Gastroesophageal sphincter (tissue), 4 donors: ENCODE measurements at regions not wholly inside any gene's neighbourhood (a gene's known extent, or its start where the extent isn't known, plus 50 kb on each side); places are given as distances from the start of the nearest gene placed in this dataset.

ENCODE experiments used
- ATAC-seq: fragments of 150-250 bp; one replicate; pipeline ENCODE4 v1.9.1; 2016; ENCODE audit warnings: mild to moderate bottlenecking, moderate library complexity
- H3K27ac ChIP-seq, 4 donors: fragments of 200-600 bp; sonication (generic) in 3 of 4; 1 replicate in 3 of 4; 2 replicates in 1 of 4; pipeline ENCODE4 v1.5.1; 2016 to 2019
- H3K27me3 ChIP-seq: fragments of 200-600 bp; sonication (generic); one replicate; pipeline ENCODE4 v1.5.1; 2019
- H3K36me3 ChIP-seq, 2 donors: fragments of 200-600 bp; sonication (generic); one replicate each; pipeline ENCODE4 v1.5.1; 2019; ENCODE audit warnings: control low read depth in 1 of 2
- H3K4me1 ChIP-seq, 3 donors: fragments of 200-600 bp; sonication (generic); 1 replicate in 2 of 3; 2 replicates in 1 of 3; pipeline ENCODE4 v1.5.1; 2016 to 2019; ENCODE audit warnings: control low read depth in 2 of 3
- H3K4me3 ChIP-seq, 2 donors: fragments of 200-600 bp; sonication (generic); one replicate each; pipeline ENCODE4 v1.5.1; 2019; ENCODE audit warnings: mild to moderate bottlenecking in 1 of 2, moderate library complexity in 1 of 2
- H3K9me3 ChIP-seq, 3 donors: fragments of 200-600 bp; sonication (generic); one replicate each; pipeline ENCODE4 v1.5.1; 2017 to 2019; ENCODE audit warnings: control low read depth in 2 of 3
- CTCF ChIP-seq, 4 experiments: fragments of 200-600 bp in 2 of 4; fragments of 450-650 bp in 2 of 4; sonication (generic) in 1 of 4; IDR thresholded peaks; one replicate each; pipeline ENCODE4 v1.5.1; 2017 to 2019; ENCODE audit warnings: antibody characterized with exemption in 4 of 4, mild to moderate bottlenecking in 2 of 4, moderate library complexity in 2 of 4
- EP300 ChIP-seq: sonication (generic); formaldehyde crosslinking; IDR thresholded peaks from one replicate; pipeline ENCODE4 v1.6.1; 2017; ENCODE audit warnings: antibody characterized with exemption, mild to moderate bottlenecking
- POLR2A ChIP-seq, 2 donors: fragments of 450-650 bp; IDR thresholded peaks; one replicate each; pipeline ENCODE4 v1.6.1; 2017; ENCODE audit warnings: antibody characterized with exemption in 2 of 2, mild to moderate bottlenecking in 2 of 2, moderate library complexity in 1 of 2
- POLR2AphosphoS5 ChIP-seq: sonication (generic); formaldehyde crosslinking; IDR thresholded peaks from one replicate; pipeline ENCODE4 v1.6.1; 2017; ENCODE audit warnings: antibody characterized with exemption
- WGBS, 2 donors: methylation state at CpG; one replicate each; pipeline ENCODE4 v1.1.5; 2018; ENCODE audit warnings: low coverage in 1 of 2; 5-methylcytosine and 5-hydroxymethylcytosine counted together

- TF ChIP-seq POLR2AphosphoS5 (no peak), POLR2A (IDR thresholded peaks at IDR 0.05) (no peak), CTCF (IDR thresholded peaks at IDR 0.05) (no peak), EP300 (no peak)
These were observed 90.1 kb downstream of the FAS start for GRCh38 chr10:89080660-89081059.

GRCh38 chr10:89079961-89080360 lies 89.4 kb downstream of the FAS start:
- no peaks in the 10 kb centered on the region for H3K36me3 ChIP-seq
- 60 to 70% methylated on average over 1 of the region's 1 CpG for WGBS, 2 donors
- no peak for TF ChIP-seq CTCF (IDR thresholded peaks at IDR 0.05)
- no peak for TF ChIP-seq POLR2A (IDR thresholded peaks at IDR 0.05)
- TF ChIP-seq EP300, result no peak
- no peak for TF ChIP-seq POLR2AphosphoS5
- ATAC-seq, result no peak
- H3K4me3 ChIP-seq, result no peak overlapping the region
- H3K4me1 ChIP-seq, result no peaks in the 10 kb centered on the region
- no peaks in the 10 kb centered on the region for H3K27me3 ChIP-seq
- H3K27ac ChIP-seq, result no peak overlapping the region
- no peaks in the 10 kb centered on the region for H3K9me3 ChIP-seq

More at GRCh38 chr10:89080660-89081059, 90.1 kb downstream of the FAS start:
- no peak overlapping the region for H3K4me3 ChIP-seq
- no peak overlapping the region for H3K27ac ChIP-seq
- no peaks in the 10 kb centered on the region for H3K9me3 ChIP-seq
- H3K4me1 ChIP-seq, result no peaks in the 10 kb centered on the region
- 61 to 75% methylated on average over 3 of the region's 3 CpGs for WGBS, 2 donors
- no peaks in the 10 kb centered on the region for H3K27me3 ChIP-seq
- ATAC-seq, result no peak
- no peaks in the 10 kb centered on the region for H3K36me3 ChIP-seq

- WGBS, 2 donors, result 58 to 79% methylated on average over 7 to 9 of the region's 9 CpGs
These were observed 88.4 kb downstream of the FAS start for GRCh38 chr10:89078724-89079672.

DNA sequence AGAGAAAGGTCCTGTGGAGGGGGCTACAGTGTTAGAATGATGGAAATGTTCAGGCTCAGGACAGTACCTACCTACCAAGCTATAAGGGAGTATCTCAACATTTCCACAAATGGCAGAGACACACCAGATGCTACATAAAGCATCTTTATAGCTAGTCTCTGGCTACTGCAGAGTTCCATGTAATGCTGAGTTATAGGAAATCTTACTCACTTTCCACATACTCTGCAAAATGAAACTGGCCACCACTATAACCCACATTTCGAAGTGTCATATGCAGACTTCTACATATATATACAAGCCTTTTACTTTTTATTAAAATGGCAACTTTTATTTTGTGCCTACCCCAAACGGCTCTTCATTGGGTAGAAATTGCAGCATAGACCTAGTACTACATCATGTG lies 85.5 kb downstream of the FAS start:
- H3K36me3 ChIP-seq, result no peaks in the 10 kb centered on the region
- H3K9me3 ChIP-seq, result no peaks in the 10 kb centered on the region
- no peak for ATAC-seq
- TF ChIP-seq POLR2AphosphoS5 (no peak), POLR2A (IDR thresholded peaks at IDR 0.05) (no peak), CTCF (IDR thresholded peaks at IDR 0.05) (no peak), EP300 (no peak)
- no peaks in the 10 kb centered on the region for H3K4me1 ChIP-seq
- H3K27ac ChIP-seq, result no peak overlapping the region
- no peaks in the 10 kb centered on the region for H3K27me3 ChIP-seq
- H3K4me3 ChIP-seq, result no peak overlapping the region
- 88 to 100% methylated on average over 2 of the region's 2 CpGs for WGBS, 2 donors

More at GRCh38 chr10:89078724-89079672, 88.4 kb downstream of the FAS start:
- no peaks in the 10 kb centered on the region for H3K9me3 ChIP-seq
- TF ChIP-seq POLR2A (IDR thresholded peaks at IDR 0.05), result no peak
- no peak for TF ChIP-seq EP300
- H3K27ac ChIP-seq, result no peak overlapping the region
- no peaks in the 10 kb centered on the region for H3K27me3 ChIP-seq
- H3K36me3 ChIP-seq, result no peaks in the 10 kb centered on the region
- H3K4me1 ChIP-seq, result no peaks in the 10 kb centered on the region
- ATAC-seq, result no peak
- no peak overlapping the region for H3K4me3 ChIP-seq

DNA sequence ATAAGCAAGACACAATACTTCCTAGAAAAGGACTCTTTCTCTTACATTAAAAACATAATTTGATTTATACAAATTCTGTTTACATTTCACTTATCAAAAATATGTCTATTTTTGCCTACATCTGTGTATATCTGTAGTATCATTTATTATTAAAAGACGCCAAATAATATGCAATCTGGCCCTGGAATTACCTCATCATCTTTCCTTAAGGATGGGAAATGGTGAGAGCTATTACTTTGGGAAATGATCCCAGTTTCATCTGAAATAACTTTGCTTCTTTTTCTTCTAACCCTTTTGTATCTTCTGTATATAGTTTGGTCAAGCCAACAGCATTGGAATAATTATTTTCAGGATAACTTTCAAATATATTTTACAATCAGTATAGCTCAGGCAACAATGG lies 85.0 kb downstream of the FAS start:
- H3K4me3 ChIP-seq, result no peak overlapping the region
- H3K4me1 ChIP-seq, result no peaks in the 10 kb centered on the region
- no peak for ATAC-seq
- H3K27ac ChIP-seq, result no peak overlapping the region
- WGBS, 2 donors, result 79 to 100% methylated on average over 1 of the region's 1 CpG
- H3K9me3 ChIP-seq, result no peaks in the 10 kb centered on the region
- TF ChIP-seq EP300 (no peak), POLR2AphosphoS5 (no peak), CTCF (IDR thresholded peaks at IDR 0.05) (no peak), POLR2A (IDR thresholded peaks at IDR 0.05) (no peak)
- no peaks in the 10 kb centered on the region for H3K27me3 ChIP-seq
- no peaks in the 10 kb centered on the region for H3K36me3 ChIP-seq
